HFF-Myc (cell line): ENCODE measurements at regions not wholly inside any gene's neighbourhood (a gene's known extent, or its start where the extent isn't known, plus 50 kb on each side); places are given as distances from the start of the nearest gene placed in this dataset.

ENCODE experiments used
- DNase-seq: peaks from one replicate; pipeline ENCODE4 v3.0.0-alpha.2; 2011; ENCODE audit warnings: low read depth; ENCODE audit errors: extremely low read depth
- H3K4me3 ChIP-seq: replicated peaks from 2 replicates; pipeline ENCODE4 v1.5.1; 2011; ENCODE audit warnings: low read depth, mild to moderate bottlenecking, control low read depth, low read length
- CTCF ChIP-seq: IDR thresholded peaks from 2 replicates; pipeline ENCODE4 v1.5.1; 2012; ENCODE audit warnings: mild to moderate bottlenecking, low read depth, low read length, control low read depth; ENCODE audit errors: missing control alignments

- no peak overlapping the region for H3K4me3 ChIP-seq
- TF ChIP-seq CTCF, result no peak
- no peak for DNase-seq
Observed at GRCh38 chr5:23648656-23649055, 141.2 kb downstream of the PRDM9 start.

DNA sequence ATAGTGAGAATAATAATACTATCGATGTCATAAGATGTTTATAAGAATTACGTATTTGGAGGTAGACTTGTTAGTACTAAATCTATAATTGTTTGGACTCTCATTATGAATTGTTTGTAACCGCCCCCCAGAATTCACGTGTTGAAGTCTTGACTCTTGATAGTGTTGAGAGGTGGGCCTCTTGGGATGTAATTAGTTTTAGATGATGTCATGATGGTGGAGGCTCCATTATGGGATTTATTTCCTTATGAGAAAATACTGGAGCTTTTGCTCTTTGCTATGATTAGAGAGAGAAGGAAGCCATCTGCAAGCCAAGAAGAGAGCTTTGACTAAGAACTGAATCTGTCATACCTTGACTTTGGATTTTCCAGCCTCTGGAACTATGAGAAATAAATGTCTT is 142.2 kb downstream of the PRDM9 start:
- TF ChIP-seq CTCF, result no peak
- no peak overlapping the region for H3K4me3 ChIP-seq
- DNase-seq, result no peak

- DNase-seq, result no peak
- no peak overlapping the region for H3K4me3 ChIP-seq
- no peak for TF ChIP-seq CTCF
Observed at GRCh38 chr5:23655674-23656073, 148.3 kb downstream of the PRDM9 start.

DNA sequence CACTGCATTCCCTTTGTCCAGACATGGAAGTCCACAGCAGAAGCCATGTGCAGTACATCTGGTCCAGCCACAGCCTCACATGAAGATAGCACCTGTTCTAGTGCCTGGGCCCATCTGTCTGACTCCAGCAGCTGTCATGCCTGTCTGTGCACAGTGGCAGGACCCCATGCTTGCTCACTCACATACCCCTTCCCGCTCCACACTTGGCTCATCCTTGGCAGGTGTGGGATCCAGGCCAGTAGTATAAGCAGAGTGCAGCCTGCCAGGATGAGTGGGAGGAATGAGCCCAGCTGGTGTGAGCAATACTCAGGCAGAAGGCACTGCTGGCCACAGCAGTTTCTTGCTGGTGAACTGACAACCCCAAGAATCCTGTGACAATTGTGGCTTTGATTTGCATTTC is 168.0 kb downstream of the PRDM9 start:
- no peak overlapping the region for H3K4me3 ChIP-seq
- DNase-seq, result no peak
- no peak for TF ChIP-seq CTCF

- no peak overlapping the region for H3K4me3 ChIP-seq
- no peak for TF ChIP-seq CTCF
- no peak for DNase-seq
Observed at GRCh38 chr5:23677996-23678395, 170.6 kb downstream of the PRDM9 start.

DNA sequence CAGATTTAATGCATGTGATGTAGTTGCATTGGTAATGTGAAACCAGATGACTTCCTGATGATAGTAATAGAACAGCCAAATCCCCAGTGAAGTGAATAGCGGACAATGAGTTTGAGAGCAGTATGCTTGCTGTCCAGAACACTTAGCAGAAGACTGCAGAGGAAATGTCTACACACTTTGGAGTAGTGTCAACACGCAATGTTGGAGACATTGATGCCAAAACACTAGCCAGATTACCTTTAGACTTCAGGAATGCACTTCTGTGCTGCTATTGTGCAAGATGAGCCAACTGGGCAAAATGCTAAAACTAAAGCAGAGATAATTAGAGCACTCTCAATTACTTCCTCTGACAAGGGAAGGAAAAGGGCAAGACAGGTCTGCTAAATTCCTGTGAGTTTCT is 176.7 kb downstream of the PRDM9 start:
- DNase-seq, result no peak
- no peak for TF ChIP-seq CTCF
- H3K4me3 ChIP-seq, result no peak overlapping the region
